ENCODE measurements at regions not wholly inside any gene's neighbourhood (a gene's known extent, or its start where the extent isn't known, plus 50 kb on each side); places are given as distances from the start of the nearest gene placed in this dataset.
"Not testable (repeated sequence)": the region's sequence is repeated elsewhere in the genome, so short reads cannot be mapped to it uniquely, and the experiment has no call there.

DNA sequence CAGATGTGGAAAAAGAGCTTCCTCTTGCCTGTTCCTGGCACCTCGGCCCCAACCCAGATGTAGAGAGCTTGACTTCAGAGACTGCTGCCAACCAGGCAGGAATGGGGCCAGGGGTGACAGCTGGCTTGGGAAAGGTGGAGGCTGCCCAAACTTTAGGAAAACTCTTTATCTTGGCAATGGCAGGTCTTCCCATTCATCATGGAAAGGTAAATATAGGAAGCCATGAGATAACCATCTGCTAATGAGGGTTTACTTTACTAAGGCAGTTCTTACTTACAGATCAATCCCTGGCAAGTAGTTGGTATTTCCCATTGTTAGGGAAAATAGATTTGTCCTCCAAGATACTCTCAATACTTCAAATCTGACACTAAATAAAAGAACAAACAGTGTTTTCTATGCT is 143.1 kb upstream of the NUDT4 start:
- TF ChIP-seq, protein P1, sequence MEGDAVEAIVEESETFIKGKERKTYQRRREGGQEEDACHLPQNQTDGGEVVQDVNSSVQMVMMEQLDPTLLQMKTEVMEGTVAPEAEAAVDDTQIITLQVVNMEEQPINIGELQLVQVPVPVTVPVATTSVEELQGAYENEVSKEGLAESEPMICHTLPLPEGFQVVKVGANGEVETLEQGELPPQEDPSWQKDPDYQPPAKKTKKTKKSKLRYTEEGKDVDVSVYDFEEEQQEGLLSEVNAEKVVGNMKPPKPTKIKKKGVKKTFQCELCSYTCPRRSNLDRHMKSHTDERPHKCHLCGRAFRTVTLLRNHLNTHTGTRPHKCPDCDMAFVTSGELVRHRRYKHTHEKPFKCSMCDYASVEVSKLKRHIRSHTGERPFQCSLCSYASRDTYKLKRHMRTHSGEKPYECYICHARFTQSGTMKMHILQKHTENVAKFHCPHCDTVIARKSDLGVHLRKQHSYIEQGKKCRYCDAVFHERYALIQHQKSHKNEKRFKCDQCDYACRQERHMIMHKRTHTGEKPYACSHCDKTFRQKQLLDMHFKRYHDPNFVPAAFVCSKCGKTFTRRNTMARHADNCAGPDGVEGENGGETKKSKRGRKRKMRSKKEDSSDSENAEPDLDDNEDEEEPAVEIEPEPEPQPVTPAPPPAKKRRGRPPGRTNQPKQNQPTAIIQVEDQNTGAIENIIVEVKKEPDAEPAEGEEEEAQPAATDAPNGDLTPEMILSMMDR (IDR thresholded peaks at IDR 0.05; ENCODE audit: low read depth, low read length, missing control alignments): no peak
- no peak for DNase-seq (ENCODE audit: extremely low read depth, low read depth)
- H3K4me3 ChIP-seq (replicated peaks; ENCODE audit: low read depth, low read length): no peak overlapping the region

DNA sequence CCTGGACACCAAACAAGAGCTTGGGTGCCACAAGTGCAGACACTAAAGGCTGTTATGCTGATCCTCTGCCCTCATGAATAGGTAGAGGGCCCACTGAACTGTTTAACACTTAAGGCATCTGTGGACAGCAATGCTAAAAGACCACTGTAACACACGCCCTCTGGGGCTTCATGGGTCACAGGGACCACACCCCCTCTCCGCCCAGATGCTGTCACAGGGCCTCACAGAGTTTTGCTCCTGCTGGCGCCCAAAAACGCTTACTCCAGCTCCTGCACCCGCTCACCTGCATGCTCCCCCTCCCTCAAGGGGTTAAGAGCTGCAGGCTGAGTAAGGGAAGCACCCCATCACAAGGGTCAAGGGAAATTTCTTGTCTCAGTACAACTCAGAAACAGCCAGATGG is 141.8 kb upstream of the NUDT4 start:
- H3K4me3 ChIP-seq (replicated peaks; ENCODE audit: low read depth, low read length): no peak overlapping the region
- DNase-seq (ENCODE audit: extremely low read depth, low read depth): no peak
- TF ChIP-seq, protein P1 (IDR thresholded peaks at IDR 0.05; ENCODE audit: low read depth, low read length, missing control alignments): no peak

DNA sequence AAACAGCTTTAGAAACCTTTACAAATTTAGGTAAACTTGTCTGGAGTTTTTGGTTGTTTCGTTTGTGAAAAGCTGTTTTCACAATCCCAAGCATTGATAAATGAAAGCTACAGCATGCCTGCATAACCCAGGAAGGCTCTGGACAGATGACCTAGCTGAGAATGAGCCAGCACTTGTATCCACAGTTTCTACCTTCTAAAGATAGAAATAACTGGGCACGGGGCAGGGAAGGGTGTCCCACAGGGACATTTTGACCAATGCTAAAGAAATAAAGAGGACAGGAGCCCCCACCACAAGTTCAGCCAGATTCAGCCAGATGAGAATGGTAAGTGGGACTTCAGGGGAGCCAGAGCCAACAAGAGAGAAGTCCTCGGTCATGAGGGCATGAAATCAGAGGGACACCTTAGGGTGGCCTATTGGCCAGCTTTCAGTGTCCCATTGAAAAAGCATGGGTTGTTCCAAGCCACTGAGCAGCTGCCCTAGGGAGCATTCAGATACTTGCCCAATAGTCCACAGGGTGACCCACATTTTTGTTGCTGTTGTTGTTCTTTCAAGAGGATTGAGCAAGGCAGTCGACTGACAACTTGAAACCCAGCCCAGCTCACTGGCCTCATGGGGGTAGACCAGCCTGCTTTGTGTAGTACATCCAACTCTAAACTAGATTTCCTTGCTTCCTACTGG is 140.3 kb upstream of the NUDT4 start:
- TF ChIP-seq, protein P1 (IDR thresholded peaks at IDR 0.05; ENCODE audit: low read depth, low read length, missing control alignments): no peak
- no peak for DNase-seq (ENCODE audit: extremely low read depth, low read depth)

DNA sequence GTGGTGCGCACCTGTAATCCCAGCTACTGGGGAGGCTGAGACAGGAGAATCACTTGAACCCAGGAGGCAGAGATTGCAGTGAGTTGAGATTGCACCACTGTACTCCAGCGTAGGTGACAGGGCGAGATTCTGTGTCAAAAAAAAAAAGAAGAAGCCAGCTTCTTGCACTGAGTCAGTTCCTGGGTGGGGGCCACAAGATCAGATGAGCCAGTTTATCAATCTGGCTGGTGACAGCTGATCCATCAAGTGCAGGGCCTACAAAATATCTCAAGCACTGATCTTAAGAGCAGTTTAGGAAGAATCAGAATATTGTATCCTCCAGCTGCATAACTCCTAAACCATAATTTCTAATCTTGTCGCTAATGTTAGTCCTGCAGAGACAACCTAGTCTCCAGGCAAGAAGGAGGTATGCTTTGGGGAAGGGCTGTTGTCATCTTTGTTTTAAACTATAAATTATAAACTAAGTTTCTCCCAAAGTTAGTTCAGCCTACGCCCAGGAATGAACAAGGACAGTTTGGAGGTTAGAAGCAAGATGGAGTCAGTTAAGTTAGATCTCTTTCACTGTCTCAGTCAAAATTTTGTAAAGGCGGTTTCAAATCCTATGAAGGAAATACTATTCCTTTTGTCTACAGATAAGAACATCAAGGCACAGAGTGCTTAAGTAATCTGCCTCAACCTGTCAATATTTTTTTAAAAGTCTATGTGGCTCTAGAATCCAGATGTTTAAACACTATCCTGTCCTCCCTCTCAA is 139.0 kb upstream of the NUDT4 start:
- not testable (repeated sequence) for DNase-seq (ENCODE audit: extremely low read depth, low read depth)

More for the DNA sequence above, 140.3 kb upstream of the NUDT4 start:
- H3K4me3 ChIP-seq (replicated peaks; ENCODE audit: low read depth, low read length): no peak overlapping the region

DNA sequence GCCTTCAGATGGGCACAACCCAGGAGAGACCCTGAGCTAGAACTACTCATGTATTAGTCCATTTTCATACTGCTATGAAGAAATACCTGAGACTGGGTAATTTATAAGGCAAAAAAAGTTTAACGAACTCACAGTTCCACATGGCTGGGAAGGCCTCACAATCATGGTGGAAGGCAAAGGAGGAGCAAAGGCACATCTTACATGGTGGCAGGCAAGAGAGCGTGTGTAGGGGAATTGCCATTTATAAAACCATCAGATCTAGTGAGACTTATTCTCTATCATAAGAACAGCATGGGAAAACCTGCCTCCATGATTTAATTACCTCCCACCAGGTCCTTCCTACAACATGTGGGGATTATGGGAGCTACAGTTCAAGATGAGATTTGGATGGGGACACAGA is 137.9 kb upstream of the NUDT4 start:
- DNase-seq (ENCODE audit: extremely low read depth, low read depth); H3K4me3 ChIP-seq (replicated peaks; ENCODE audit: low read depth, low read length): not testable (repeated sequence)

More for the DNA sequence above, 139.0 kb upstream of the NUDT4 start:
- H3K4me3 ChIP-seq (replicated peaks; ENCODE audit: low read depth, low read length): not testable (repeated sequence)

DNA sequence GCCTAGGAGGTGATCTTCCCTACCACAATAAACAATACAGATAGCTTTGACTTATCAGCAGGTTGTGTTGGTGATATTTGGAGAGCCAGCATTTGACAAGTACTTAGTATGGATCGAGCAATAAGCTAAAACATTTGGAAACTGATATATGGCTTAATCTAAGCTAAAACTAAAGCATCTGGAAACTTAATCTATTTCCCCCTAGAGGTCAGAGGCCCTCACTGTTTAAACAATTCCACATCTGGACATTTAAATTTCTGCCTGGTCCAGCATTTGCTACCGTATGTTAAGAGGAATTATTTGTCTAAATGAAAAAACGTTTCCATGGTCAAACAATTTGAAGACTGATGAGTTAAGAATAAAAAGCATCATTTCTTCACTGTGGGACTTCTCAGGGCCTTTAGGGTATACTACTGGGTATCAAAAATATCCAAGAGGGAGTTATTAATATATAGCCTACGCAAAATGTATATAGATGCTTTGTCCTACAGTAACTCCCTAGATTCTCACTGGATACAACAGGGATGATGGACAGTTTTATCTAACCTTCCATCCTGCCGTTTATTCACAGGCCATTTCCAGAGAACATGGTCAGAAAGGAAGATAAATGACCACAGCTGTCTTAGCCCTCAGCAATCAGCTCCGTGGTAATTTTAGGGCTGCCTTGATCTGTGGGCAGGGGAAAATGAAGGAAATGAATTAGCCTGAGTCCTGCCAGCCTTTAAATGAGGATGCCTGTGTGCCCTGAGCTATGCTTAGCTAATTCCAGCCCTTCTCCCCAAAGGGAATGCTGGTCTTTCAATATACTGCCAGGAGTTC is 135.4 kb upstream of the NUDT4 start:
- DNase-seq (ENCODE audit: extremely low read depth, low read depth): peak; percentile 43
- H3K4me3 ChIP-seq (replicated peaks; ENCODE audit: low read depth, low read length): no peak overlapping the region
- TF ChIP-seq, protein P1 (IDR thresholded peaks at IDR 0.05; ENCODE audit: low read depth, low read length, missing control alignments): no peak

DNA sequence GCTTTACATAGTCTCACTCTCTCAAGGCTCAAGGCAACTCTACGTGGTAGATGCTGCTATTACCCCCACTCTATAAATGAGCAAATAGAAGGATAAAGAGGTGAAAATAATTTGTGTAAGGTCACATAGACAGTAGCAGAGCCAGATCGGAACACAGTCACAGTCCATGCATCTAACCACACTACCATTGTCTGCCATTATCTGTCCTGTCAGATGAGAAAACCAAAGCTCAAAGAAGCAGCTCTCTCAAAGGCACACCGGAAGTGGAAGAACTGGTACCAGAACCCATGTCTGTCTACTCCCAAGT is 134.4 kb upstream of the NUDT4 start:
- TF ChIP-seq, protein P1 (IDR thresholded peaks at IDR 0.05; ENCODE audit: low read depth, low read length, missing control alignments): no peak
- no peak overlapping the region for H3K4me3 ChIP-seq (replicated peaks; ENCODE audit: low read depth, low read length)
- no peak for DNase-seq (ENCODE audit: extremely low read depth, low read depth)

Data from HFF-Myc (cell line).